Lower leg skin (tissue), 4 donors: ENCODE measurements at regions not wholly inside any gene's neighbourhood (a gene's known extent, or its start where the extent isn't known, plus 50 kb on each side); places are given as distances from the start of the nearest gene placed in this dataset.
A peak's percentile ranks its signal among the peaks of the same experiment; 100 is the strongest.

Source experiments
- DNase-seq, 2 donors: peaks; one replicate each; pipeline ENCODE4 v3.0.0-alpha.2; 2019; ENCODE audit warnings: low spot score in 2 of 2
- H3K4me3 ChIP-seq: fragments of 200-600 bp; sonication (generic); 2 replicates; pipeline ENCODE4 v1.5.1; 2017; ENCODE audit warnings: mild to moderate bottlenecking, low read depth; ENCODE audit not compliant: poor library complexity, severe bottlenecking
- POLR2A ChIP-seq, 2 donors: fragments of 450-650 bp; IDR thresholded peaks; one replicate each; pipeline ENCODE4 v1.6.1; 2016 to 2017; ENCODE audit warnings: antibody characterized with exemption in 2 of 2, mild to moderate bottlenecking in 1 of 2, moderate library complexity in 1 of 2
- WGBS, 2 donors: methylation state at CpG; one replicate each; pipeline ENCODE4 v1.1.5; 2018; 5-methylcytosine and 5-hydroxymethylcytosine counted together
- intact Hi-C: fragments of 100-400 bp; cut with DNase I; formaldehyde crosslinking; loops from one replicate; pipeline ENCODE4 v1.15.0; 2023; ENCODE audit warnings: low total_unique reads
- TF ChIP-seq, protein P1 (sequence below), 3 donors: fragments of 450-650 bp; IDR thresholded peaks; one replicate each; pipeline ENCODE4 v1.5.1; 2016; ENCODE audit warnings: antibody characterized with exemption in 3 of 3, mild to moderate bottlenecking in 3 of 3, moderate library complexity in 2 of 3

DNA sequence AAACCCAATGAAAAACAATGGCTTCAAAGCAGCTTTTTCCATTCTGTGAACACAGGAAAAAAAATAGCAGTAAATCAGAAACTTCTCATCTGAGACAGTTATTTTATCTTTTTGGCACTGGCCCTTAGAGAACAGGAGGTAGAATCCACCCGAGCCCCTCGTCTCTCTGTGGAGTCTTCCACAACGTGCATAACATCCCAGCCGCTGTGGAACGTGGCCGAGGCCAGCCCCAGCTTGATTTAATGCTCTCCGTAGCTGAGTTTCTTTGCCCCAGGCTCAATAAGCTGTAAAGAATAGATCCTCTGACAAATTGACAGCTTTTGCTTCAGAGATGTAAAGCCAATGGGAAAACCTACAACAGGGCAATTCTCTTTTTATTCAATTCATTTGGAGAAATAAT lies 107.9 kb upstream of the DAP start:
- 20 to 24% methylated on average over 7 of the region's 7 CpGs for whole genome bisulfite sequencing, 2 donors
- H3K4me3 ChIP-seq, result no peak overlapping the region
- no peak for DNase-seq
- TF ChIP-seq POLR2A (IDR thresholded peaks at IDR 0.05), result no peak
- TF ChIP-seq, protein P1, sequence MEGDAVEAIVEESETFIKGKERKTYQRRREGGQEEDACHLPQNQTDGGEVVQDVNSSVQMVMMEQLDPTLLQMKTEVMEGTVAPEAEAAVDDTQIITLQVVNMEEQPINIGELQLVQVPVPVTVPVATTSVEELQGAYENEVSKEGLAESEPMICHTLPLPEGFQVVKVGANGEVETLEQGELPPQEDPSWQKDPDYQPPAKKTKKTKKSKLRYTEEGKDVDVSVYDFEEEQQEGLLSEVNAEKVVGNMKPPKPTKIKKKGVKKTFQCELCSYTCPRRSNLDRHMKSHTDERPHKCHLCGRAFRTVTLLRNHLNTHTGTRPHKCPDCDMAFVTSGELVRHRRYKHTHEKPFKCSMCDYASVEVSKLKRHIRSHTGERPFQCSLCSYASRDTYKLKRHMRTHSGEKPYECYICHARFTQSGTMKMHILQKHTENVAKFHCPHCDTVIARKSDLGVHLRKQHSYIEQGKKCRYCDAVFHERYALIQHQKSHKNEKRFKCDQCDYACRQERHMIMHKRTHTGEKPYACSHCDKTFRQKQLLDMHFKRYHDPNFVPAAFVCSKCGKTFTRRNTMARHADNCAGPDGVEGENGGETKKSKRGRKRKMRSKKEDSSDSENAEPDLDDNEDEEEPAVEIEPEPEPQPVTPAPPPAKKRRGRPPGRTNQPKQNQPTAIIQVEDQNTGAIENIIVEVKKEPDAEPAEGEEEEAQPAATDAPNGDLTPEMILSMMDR (IDR thresholded peaks at IDR 0.05), result no peak
- intact Hi-C loops, result no loop called here

DNA sequence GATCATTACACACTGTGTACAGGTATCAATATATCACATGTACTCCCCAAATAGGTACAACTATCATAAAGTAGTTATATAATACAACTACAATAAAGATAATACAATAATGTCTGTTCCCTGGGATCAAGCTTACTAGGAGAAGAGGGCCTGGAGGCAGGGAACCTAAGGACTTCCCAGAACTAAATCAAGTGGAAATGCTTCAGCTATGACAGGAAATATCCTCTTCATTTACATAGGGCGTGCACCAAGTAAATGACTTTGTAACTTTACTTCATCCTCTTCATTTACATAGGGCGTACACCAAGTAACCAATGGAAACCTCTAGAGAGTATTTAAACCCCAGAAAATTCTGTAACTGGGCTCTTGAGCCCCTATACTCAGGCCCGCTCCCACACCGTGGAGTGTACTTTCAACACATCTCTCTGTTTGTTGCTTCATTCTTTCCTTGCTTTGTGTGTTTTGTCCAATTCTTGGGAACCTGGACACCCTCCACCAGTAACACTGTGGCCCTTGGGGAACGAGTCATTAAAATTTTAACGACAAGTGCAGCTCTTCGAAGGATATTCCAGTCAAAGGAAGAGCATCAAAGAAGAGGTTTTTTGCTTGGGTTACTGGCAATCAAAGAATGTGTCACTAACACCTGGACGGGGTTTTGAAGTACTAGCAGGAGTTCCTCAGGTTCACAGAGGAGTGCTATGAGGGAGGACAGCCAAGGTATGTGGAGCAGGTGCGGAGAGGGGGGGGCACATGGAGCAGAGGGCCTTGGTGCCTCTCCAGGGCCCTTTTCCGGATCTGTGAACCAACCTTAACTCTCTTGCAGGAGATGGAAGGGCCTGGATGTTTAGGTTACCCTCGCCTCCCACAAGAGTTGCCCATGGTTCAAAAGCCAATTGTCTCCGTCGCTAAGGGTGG lies 106.6 kb upstream of the DAP start:
- no peak for DNase-seq

DNA sequence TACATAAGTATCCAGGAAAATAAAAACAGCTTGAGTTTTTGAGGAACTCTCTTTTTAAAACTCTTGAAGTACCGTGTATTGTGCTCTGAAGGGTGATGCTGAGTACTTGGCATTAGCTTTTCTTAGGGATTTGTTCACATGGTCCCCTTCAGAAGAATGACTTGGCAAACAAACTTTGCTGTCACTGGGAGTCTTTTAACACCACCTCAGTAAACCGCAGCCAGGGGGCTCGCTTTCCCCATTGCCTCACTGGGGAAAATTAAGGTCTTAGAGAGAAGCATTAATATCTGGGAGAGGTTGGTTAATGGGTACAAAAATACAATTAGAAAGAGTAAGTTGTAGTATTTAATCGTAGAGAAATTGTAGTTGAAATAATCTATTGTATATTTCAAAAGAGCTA lies 105.9 kb upstream of the DAP start:
- intact Hi-C loops, result no loop called here
- TF ChIP-seq POLR2A (IDR thresholded peaks at IDR 0.05), result no peak
- TF ChIP-seq, protein P1 (IDR thresholded peaks at IDR 0.05), result no peak
- no peak for DNase-seq
- WGBS, 2 donors, result 75 to 77% methylated on average over 4 of the region's 4 CpGs
- H3K4me3 ChIP-seq, result no peak overlapping the region

More for the DNA sequence above, 106.6 kb upstream of the DAP start:
- TF ChIP-seq, protein P1 (IDR thresholded peaks at IDR 0.05), result no peak
- TF ChIP-seq POLR2A (IDR thresholded peaks at IDR 0.05), result no peak
- intact Hi-C loops, result no loop called here
- H3K4me3 ChIP-seq, result no peak overlapping the region
- 84 to 85% methylated on average over 13 of the region's 13 CpGs for WGBS, 2 donors

DNA sequence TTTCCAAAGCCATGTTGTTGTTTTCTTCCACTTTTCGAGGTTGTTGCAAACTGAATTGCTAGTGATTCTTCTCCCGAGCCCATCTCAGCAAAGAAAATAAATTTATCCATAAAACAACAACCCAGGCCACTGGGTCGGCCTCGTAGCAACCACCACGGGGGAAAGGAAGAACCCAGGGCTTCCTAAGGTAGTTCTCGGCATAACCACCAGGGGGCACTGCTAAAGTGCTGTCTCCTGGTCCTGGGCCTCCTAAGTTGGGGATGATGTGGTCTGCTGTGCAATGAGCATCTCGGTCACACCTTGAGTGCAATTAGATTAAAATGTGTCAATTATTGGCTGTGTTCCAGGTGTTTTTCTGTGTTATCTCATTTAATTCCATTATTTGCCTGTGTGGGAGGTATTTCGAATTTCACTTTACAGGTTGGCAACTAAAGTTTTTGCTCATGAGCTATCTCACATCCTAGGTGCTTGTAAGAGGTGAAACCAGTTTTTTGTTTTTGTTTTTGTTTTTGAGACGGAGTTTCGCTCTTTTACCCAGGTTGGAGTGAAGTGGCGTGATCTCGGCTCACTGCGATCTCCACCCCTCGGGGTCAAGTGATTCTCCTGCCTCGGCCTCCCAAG lies 102.8 kb upstream of the DAP start:
- intact Hi-C loops, result no loop called here
- DNase-seq, result peak in 1 of 2 donors; percentile 31
- H3K4me3 ChIP-seq, result no peak overlapping the region
- TF ChIP-seq POLR2A (IDR thresholded peaks at IDR 0.05), result no peak
- TF ChIP-seq, protein P1 (IDR thresholded peaks at IDR 0.05), result no peak
- WGBS, 2 donors, result 59 to 67% methylated on average over 15 of the region's 15 CpGs

DNA sequence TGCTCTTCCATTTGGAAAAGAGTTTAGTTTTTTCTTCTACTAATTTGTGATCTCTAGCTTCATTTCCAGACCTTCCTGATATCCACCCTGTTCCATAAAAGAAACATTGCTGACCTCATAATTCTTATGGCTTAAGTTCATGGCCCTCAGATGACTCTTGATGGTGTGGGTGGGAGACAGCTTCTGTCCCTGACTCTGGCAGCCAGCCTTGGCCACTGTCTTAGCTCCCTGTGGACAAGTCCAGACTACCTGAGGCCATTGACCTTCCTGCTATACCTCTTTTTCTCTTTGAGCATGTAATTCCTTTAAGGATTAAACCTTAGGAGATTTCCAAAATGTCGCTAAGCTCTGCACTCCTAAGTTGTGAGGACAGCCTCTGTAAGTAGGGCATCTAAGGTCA lies 101.1 kb upstream of the DAP start:
- no peak overlapping the region for H3K4me3 ChIP-seq
- TF ChIP-seq POLR2A (IDR thresholded peaks at IDR 0.05), result no peak
- TF ChIP-seq, protein P1 (IDR thresholded peaks at IDR 0.05), result no peak
- intact Hi-C loops, result no loop called here
- 95 to 97% methylated on average over 1 of the region's 1 CpG for WGBS, 2 donors
- no peak for DNase-seq
